Mammary epithelial cell (primary cell): ENCODE measurements at regions not wholly inside any gene's neighbourhood (a gene's known extent, or its start where the extent isn't known, plus 50 kb on each side); places are given as distances from the start of the nearest gene placed in this dataset.
"Not testable (repeated sequence)": the region's sequence is repeated elsewhere in the genome, so short reads cannot be mapped to it uniquely, and the experiment has no call there.

Experiments
- CTCF ChIP-seq, 2 donors: IDR thresholded peaks in 1 of 2; conservative IDR thresholded peaks in 1 of 2; 2 replicates each; pipeline ENCODE4 v1.5.1; 2011 to 2012; ENCODE audit warnings: inconsistent platforms in 2 of 2, low read length in 2 of 2, mild to moderate bottlenecking in 2 of 2, control low read depth in 1 of 2, low read depth in 1 of 2; ENCODE audit not compliant: insufficient read depth in 1 of 2; ENCODE audit errors: extremely low read depth in 1 of 2
- EZH2 ChIP-seq: IDR thresholded peaks from 2 replicates; pipeline ENCODE4 v1.6.1; 2012; ENCODE audit warnings: low read length, inconsistent platforms, borderline replicate concordance

- not testable (repeated sequence) for TF ChIP-seq CTCF (conservative IDR thresholded peaks at IDR 0.05 in 1 of 2, IDR thresholded peaks at IDR 0.05 in 1 of 2; ENCODE audit: extremely low read depth in 1 of 2, insufficient read depth in 1 of 2, low read depth in 1 of 2, low read length in 2 of 2); EZH2
Observed at GRCh38 chr17:77635785-77636184, 322.7 kb upstream of the TNRC6C start.
